Activated CD4-positive, CD25-positive, alpha-beta regulatory T cell treated with anti-CD3 and anti-CD28 coated beads, Interleukin-2, amount 50 U/mL, for 72 hours (primary cell): ENCODE measurements at regions not wholly inside any gene's neighbourhood (a gene's known extent, or its start where the extent isn't known, plus 50 kb on each side); places are given as distances from the start of the nearest gene placed in this dataset.
"Not testable (repeated sequence)": the region's sequence is repeated elsewhere in the genome, so short reads cannot be mapped to it uniquely, and the experiment has no call there.

Experiments used
- DNase-seq: peaks from one replicate; pipeline ENCODE4 v3.0.0; 2021

DNA sequence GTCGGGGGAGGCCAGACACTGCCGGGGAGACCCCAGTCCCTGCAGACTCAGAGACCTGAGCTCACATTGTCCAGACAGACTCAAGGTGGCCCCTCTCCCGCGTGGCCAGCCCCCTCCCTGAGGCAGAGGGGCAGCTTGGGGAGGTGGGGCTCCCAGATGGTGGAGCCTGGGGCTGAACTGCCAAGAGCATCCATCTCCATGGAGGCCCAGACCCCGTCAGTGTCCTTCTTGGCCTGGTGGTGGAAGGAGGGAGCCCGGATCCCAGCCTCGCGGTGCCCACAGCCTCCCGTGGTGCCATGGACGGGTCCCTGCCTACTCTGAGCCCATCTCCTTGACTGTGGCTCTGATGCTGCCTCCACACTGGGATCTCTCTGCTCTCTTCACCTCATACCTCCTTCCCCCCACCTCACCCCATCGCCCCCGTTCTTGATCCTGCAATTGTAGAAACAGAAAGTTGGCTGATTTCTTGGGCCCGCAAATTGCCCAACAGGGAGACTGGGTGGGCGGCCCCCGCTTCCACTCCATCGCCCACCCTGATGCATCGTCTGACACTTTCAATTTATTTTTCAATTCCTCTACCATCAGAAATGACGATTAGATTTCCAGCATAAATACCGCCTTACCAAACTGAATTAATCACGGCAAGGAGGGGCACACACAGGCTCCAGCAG is 348.9 kb downstream of the MATN1 start:
- no peak for DNase-seq

DNA sequence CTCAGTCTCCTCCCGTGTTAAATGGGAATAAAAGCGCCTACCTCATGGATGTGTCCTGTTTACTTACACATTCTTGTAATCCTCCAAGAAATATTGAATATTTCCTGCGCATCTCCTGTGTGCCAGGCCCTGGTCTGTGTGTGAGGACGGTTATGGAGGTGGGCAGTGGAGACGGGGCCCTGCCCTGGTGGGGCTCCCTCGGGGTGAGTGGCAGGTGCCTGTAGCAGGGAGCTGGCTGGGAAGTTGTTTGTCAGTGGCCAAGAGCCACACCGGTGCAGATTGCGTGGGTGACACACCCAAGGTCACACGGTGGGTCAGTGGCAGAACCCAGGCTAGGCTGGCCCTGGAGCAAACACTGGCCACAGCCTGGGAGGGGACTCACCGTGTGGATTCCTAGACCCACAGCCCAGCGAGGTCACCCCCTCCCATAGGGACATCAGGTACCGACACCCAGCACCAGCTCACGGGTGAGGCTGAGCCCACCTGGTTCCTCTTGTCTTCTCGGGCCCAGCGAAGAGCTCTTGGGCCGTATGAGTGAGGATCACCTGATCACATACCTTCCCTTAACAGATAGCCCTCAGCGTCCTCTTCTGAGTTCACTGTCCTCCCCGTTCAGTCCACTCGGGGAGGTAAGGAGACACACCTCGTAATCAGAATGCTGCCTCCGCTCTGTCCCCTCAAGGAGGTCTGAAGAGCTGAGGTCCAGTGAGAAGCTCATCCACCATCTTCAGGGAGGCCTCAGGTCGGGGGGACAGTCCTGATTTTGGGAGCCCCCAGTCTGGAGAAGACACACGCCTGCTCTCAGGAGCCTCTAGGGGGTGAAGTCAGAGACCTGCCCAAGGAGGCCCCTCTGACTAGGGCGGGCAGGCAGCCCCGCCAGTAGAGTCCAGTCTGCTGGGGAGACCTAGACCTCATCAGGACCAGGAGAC is 349.6 kb downstream of the MATN1 start:
- DNase-seq: no peak

DNA sequence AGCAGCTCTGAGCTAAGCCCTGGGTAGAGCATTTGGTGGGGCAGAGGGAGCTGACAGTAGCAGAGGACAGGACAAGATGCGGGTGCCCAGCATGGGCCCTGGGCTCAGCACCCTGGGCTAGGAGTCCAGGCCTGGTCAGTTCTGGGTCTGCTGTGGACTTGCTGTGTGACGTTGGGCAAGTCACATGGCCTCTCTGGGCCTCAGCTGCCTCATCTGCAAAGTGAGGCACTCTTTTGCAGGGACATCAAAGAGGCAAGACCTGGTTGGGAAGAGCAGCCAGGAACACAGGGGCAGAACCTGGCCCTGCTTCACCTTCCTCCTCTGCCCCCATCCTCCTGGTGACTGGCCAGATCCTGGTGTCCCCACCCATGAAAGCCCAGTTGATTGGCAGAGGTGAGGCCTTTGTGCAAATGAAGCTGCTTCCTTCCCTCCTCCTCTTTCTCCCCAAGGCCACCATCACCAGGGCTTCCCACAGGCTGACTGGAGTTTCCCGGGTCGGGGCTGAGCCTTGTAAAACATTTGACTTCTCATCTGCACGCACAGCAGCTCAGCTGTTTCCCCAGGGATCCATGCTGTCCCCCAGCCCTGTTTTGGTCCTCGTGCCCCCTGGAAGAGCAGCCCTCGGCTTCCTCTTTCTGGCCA is 350.5 kb downstream of the MATN1 start:
- no peak for DNase-seq

DNA sequence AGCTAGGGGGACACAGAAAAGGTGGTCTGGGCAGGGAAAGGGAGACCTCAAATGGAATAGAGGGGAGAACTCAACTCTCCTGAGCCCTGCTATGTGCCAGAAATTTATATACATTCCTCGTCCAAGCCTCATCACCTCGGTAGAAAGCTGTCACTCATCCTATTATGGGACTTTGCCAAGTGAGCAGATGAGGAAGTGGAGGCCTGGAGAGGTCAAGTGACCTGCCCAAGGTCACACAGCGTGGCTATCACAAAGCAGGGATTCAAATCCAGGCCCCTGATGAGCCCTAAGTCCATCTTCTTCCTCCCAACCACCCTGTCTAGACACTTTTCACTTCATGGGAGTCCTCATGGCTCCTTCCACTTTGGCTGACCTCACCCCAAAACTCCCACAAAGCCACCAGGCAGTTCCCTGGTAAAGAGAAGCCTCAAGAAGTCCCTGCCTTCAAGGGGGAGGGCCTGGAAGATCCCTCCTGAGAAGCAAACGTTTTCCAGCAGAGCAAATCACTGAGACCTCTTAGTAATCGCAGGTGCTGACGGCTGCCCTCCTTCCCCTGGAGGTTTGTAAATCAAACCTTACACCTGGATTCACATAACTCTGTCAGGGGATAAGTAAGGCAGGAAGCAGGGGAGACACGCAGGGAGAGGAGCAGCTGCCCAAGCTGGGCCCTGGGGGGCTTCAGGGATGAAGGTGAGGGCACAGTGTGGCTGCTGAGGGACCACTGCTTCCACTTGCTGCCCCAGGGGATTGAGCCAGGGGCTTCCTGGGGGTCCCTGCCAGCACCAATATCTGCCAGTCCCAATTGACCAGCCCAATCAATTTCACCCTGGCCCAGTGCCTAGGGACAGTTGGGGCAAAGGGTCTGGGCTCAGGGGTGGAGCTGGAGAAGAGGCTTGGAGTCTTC is 351.2 kb downstream of the MATN1 start:
- no peak for DNase-seq

DNA sequence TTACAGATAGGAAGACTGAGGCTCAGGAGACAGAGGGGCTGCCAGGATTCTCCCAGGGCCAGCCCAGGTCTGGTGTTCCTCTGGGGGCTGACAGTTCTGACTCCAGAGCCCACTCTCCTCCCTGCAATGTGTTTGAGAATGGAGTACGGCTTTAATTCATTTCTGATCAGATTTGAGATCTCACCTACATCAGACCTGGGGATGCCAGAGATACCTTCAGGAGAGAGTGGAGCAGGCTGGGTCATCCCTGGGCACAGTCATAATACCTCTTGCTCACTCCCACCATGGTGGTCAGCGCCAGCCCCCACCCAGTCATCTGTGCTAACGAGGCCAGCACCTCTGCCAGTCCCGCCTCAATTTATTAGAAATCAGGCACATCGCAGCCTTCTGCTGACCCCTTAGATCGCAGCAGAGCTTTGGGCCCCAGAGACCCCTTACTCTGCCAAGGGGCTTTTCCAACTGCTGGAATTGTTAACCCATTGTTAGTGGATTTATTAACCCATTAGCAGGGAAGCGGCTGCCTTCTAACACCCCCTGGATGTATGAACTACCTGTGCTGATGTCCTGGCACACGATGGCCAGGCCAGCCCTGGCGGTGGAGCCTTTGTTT is 352.1 kb downstream of the MATN1 start:
- no peak for DNase-seq

DNA sequence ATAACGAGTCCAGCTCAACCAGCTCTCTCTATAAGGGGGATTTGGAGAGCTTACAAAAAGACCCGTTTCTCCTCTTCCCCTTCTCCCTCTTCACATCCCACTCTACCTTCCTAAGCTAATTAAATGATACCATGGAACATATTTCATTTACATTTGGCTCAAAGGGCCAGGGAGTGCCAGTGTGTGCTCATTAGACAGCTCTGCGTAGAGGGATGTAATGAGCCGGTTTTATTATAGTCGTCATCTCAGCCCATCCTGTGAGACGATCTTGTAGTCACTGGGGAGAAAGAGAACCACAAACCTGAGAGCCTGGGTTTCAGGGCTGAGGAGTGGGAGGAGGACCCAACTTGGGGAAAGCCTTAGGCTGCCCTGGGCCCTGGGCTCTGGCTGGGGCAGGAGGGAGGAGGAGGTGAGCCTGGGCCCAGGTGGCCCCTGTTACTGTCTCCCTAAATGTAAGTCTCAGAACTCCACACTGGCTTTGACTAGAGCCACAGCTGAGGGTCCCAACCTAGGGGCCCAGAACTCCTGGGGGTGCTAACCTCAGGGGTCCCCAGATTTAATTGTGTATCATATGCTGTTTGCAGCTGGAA is 354.6 kb downstream of the MATN1 start:
- no peak for DNase-seq

DNA sequence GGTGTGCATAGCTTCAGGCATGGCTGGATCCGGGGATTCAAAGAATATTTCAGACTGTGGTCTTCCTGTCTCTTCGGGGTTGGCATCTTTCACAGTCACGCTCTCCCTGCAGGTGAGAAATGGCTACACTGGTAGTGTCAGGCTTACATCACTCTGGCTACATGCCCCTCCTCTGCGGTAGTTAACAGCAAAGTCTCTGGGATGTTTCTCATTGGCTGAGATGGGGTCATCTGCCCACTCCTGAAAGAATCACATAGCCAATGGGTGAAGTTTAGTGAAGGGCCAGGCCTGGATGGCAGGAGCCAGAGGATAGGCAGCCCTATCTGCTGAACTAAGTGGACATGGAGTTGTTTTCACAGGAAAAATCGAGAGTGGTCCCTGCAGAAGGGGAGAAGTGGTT is 356.5 kb downstream of the MATN1 start:
- DNase-seq: no peak

DNA sequence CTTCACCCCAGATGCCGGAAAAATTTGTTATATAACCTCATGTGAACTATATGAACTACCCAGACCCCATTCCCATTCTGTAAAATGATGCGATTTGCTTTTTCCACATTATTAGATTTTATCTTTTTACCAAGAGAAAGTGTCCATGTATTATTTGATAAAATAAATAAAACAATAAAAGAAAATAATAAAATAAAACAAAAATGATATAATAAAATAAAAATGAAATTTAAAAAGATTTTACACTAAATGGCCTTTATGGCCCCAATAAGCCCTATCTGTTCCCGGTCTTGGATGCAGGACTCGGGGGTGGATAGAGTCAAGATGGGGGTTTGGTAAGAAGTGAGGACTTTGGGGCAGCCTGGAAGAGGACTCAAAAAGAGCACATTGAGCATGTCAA is 357.2 kb downstream of the MATN1 start:
- no peak for DNase-seq

DNA sequence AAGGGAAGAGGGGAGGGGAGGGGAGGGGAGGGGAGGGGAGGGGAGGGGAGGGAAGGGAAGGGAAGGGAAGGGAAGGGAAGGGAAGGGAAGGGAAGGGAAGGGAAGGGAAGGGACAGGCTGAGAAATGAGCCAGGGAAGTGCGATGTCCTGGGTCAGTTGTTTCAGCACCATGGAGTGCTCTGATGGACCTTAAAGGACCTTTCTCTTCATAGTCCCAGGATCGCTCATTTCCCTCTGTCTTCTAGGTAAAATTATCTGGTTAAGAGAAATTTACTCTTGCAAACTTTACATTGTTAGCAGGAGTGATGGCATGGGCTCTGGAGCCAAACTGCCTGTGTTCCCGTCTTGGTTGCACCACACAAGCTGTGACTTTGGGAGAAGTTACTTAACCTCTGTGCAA is 357.8 kb downstream of the MATN1 start:
- no peak for DNase-seq

DNA sequence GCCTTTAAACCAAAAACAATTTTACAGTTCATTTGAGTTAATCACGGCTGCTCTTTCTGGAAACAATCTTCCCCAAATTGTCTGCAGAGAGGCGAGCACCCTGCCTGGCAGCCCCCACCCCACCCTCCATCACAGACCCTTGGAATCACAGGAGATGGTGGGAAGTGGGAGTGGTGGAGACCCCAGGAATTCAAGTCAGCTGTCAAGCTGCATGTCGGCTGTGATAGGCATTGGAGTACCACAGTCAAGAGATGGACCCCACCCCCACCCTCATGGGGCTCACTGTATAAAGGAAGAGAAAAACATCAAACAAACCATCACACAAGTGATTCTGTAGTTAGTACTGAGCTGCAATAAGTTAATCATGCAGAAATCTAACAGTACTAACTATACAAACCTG is 360.4 kb downstream of the MATN1 start:
- no peak for DNase-seq

DNA sequence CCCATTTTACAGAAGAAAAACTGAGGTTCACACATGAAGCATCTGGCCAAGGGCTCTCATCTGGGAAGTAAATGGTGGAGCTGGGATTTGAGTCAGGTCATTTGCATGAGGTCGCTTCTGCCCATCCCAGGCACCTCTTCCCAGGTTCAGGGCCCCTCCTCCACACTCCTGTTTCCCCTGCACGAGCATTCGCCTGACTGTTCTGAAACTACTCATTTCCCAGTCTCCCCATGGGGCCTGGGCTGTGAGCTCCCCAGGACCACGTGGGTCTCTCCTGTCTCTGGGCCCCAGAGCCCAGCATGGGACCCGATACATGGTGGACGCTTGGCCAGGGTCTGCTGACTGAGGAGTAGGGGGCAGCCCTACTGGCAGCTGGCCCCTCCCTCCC is 360.8 kb downstream of the MATN1 start:
- DNase-seq: no peak

DNA sequence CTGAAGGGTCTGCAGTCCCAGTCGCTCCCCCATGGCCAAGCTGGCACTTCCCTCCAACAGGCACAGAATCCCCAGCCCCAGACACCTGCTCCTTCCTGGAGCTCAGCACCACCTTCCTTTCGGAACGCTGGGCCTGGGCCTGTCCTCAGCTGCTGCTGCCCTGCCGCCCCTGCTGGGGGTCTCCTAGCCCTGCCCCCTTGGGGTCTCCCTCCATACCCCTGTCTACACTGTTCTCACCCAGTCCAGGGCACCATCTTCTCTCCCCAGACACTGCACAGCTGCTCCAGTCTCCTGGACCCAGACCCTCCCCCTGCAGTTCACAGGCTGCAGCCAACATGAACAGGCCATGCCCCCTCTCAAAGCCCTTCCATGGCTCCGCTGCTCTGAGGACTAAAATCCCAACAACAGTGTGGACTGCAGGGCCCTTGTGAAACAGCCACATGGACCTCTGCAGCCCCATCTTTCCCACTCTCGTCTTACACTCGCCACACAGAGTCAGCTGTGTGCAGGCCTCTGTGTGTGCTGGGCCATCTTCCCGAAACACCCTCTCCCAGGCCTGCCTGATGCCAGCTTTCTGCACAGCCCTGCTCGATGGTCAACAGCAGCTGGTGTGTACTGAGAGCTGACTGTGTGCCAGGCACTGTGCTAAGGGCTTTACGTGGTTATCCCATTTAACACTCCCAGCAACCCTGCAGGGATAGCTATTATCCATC is 361.3 kb downstream of the MATN1 start:
- DNase-seq: not testable (repeated sequence)

DNA sequence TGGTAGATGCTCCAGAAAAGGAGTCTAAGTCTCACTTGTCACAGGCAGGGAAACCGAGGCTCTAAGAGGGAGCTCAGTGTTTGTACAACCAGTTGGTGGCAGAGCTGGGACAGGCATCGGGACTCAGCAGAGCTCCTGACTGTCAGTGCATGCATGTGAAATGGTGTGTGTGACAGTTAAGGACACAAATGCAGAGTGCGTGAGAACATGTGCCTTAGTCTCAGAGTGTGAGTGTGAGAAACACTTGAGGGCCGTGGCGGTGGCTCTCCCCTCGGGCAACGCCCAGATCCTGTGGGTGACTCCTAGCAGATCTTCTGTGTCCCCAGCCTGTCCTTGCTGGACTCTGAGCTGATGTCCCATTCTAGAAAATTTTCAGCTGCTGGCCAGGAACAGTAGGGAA is 362.6 kb downstream of the MATN1 start:
- DNase-seq: no peak

DNA sequence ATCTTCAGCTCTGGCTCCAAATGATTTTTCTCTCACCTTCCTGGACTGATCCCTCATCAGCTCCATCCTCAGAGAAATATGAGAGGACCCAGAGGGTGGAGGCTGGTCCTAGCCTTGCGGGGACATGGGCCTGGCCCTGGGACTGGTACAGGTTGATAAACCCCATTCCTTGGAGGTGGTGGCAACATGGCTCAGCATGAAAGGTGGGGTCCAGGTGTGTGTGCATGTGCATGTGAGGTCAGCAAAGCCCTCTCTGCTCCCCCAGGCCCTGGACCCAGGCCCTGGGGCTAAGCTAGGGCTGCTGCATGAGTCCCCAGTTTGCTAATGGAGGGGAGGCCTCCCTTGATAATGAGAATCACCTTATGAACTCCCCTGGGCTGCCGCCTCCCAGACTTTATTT is 363.1 kb downstream of the MATN1 start:
- DNase-seq: no peak

DNA sequence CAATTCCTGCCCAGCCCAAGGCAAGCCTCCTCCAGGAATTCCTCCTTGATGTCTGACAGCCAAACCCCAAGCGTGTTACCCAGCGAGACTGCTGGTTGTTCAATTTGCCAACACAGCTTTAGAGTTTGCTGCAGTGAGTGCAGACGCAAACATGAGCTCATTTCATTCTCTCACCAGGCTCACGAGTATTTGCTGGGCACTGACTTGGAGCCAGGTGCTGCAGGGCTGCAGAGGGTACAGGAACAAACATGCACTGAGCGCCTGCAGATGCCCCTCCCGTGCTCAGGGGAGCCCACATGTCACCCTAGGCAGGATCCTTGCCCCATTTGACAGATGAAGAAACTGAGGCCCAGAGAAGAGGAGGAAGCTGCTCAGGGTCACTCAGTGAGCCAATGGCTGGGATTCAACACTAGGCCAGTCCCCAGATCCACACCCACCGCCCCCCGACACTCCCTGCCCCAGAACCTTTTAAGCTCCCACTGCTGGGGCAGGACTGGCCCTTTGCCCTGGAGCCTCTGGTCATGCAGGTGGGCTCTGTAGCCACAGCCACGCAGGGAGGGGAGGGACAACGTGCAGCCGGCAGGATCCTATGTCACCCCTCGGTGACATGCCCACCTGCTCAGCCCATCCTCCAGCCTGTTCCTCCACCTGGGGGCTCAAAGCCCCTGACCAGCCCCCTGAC is 363.7 kb downstream of the MATN1 start:
- DNase-seq: no peak

DNA sequence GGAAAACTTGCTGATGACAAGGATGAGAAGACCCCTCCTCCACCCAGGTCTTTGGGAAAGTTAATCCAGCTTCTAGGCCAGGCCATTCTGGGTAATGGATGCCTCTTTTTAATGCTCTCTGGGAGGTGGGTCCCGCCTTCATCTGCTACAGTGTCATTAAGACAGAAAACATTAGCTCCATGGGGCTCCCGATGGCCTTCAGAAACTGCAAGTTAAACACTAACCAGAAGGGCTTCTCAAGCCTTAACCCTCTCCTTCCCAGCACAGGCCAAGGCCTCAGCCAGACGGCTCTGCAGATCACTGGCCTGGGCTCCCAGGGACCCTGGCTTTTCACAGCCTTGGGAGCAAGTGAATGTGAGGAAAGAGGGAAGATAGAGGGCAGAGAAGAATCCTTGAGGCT is 364.9 kb downstream of the MATN1 start:
- no peak for DNase-seq

DNA sequence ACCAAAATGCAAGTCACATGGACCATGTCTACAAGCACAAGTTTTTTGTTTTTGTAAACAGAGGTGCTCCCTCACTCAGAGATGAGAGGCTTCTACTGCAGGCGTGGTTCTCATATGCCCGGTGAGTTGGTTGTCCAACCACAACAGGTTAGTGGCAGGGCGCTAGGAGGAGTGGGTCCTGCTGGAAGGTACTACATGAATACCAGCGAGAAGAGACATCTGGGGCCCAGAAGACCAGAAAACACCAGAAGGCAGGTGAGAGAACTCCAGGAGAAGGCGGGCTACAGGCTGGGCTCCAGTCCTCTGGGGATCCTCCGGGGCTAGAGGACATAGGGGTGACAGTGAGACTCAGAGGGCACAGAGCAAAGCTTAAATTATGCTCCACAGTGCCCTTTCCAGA is 366.5 kb downstream of the MATN1 start:
- no peak for DNase-seq

DNA sequence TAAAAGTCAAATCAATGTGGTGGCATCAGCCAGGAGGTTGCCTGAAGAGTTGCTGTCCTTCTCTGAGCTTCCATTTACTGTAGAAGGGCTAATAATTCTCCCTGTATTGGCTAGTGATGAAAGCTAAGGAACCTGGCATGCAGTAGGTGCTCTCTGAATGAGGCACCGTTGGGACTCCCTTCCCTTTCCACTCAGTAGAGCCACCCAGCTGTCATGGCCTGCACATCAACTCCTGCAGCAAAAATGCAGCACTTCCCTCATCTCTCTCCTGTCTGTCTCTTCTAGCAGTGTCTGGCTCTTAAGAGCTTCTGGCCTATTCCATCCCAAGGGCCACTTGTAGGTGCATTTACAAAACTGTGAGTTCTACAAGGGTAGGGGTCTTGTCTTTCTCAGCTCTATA is 369.0 kb downstream of the MATN1 start:
- no peak for DNase-seq

DNA sequence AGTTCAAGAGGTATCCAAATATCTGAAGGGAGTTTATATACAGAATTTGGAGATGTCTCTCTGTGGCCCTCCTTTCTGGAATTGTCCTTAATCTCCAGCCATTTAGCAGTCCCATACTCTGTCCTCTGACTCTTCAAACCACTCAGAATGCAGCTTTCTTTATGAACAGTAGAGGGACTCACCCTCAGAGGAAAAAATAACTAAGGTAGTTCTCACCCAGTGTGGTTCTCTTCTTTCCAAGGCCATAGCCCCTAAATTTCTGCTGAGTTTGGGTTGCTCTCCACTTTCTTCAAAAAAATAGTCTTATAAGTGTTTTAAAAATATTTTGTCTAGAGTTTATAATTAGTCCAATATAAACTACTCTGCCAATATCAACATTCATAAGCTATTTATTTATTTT is 369.7 kb downstream of the MATN1 start:
- no peak for DNase-seq

DNA sequence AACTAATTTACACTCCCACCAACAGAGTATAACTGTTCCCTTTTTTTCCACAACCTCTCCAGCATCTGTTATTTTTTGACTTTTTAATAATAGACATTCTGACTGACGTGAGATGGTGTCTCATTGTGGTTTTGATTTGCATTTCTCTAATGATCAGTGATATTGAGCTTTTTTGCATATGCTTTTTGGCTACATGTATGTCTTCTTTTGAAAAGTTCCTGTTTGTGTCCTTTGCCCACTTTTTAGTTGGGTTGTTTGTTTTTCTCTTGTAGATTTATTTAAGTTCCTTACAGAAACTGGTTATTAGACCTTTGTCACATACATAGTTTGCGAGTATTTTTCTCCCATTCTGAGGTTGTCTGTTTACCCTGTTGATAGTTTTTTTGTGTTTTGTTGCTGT is 375.2 kb downstream of the MATN1 start:
- DNase-seq: no peak
